MCF 10A (cell line): ENCODE measurements at regions not wholly inside any gene's neighbourhood (a gene's known extent, or its start where the extent isn't known, plus 50 kb on each side); places are given as distances from the start of the nearest gene placed in this dataset.

Source experiments
- BruUV-seq: library from RNA; stranded (reverse); fragments of 400-500 nt; replicated peaks from 2 replicates; lab custom pipeline; 2021; lab: Mats Ljungman, UMichigan
- CTCF ChIA-PET: fragments of 300-600 bp; sonication (Branson Sonifier 250); formaldehyde crosslinking; extraction: SDS; loops from one replicate; lab custom pipeline; 2021; ENCODE audit warnings: antibody characterized with exemption, inconsistent platforms; lab: Yijun Ruan, JAX
- POLR2A ChIA-PET: fragments of 300-600, 350-650 bp; sonication (Branson Sonifier 250); formaldehyde crosslinking; extraction: SDS; loops from one replicate; lab custom pipeline; 2020; ENCODE audit warnings: antibody characterized with exemption, inconsistent platforms; lab: Yijun Ruan, JAX
- DNase-seq: peaks from one replicate; pipeline ENCODE4 v3.0.0-alpha.2; 2018; ENCODE audit not compliant: unreplicated experiment
- H3K27ac Mint-ChIP-seq: one replicate; pipeline ENCODE4 v1.8.0; 2022; ENCODE audit warnings: mild to moderate bottlenecking, low read depth, mixed read lengths; ENCODE audit not compliant: unreplicated experiment
- H3K27me3 Mint-ChIP-seq: one replicate; pipeline ENCODE4 v1.8.0; 2022; ENCODE audit warnings: mixed read lengths; ENCODE audit not compliant: insufficient read depth, unreplicated experiment
- H3K36me3 Mint-ChIP-seq: one replicate; pipeline ENCODE4 v1.8.0; 2022; ENCODE audit warnings: mild to moderate bottlenecking, moderate library complexity, mixed read lengths; ENCODE audit not compliant: insufficient read depth, unreplicated experiment
- H3K4me1 Mint-ChIP-seq: one replicate; pipeline ENCODE4 v1.8.0; 2022; ENCODE audit warnings: mixed read lengths; ENCODE audit not compliant: insufficient read depth, unreplicated experiment
- H3K4me3 Mint-ChIP-seq: one replicate; pipeline ENCODE4 v1.8.0; 2022; ENCODE audit warnings: mild to moderate bottlenecking, moderate library complexity, mixed read lengths; ENCODE audit not compliant: unreplicated experiment
- H3K9me3 Mint-ChIP-seq: one replicate; pipeline ENCODE4 v1.8.0; 2022; ENCODE audit warnings: mixed read lengths; ENCODE audit not compliant: unreplicated experiment
- intact Hi-C: fragments of 100-400 bp; cut with micrococcal nuclease; formaldehyde crosslinking; loops from 2 replicates; pipeline ENCODE4 v1.14.1; 2022
- TF ChIP-seq, protein P1 (sequence below): fragments of 200-600 bp; IDR thresholded peaks from one replicate; pipeline ENCODE4 v1.8.0; 2022; ENCODE audit warnings: antibody characterized with exemption, mild to moderate bottlenecking; ENCODE audit not compliant: unreplicated experiment

DNA sequence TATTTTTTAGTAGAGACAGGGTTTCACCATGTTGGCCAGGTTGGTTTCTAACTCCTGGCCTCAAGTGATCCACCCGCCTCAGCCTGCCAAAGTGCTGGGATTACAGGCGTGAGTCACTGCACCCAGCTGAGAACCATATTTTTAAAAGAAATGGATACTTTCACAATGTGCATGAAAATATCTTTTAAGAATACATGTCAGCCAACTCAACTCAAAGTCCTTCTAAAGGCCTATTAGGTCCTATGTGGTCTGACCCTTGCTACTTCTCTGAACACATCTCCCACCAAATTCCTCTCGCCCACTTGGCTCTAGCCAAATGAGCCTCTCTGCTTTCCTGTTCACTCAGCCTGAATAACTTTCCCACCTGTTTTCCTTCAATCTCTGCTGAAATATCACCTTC is 119.6 kb downstream of the MTX2 start:
- H3K27ac Mint-ChIP-seq: no peak overlapping the region
- DNase-seq: peak; percentile 21
- TF ChIP-seq, protein P1, sequence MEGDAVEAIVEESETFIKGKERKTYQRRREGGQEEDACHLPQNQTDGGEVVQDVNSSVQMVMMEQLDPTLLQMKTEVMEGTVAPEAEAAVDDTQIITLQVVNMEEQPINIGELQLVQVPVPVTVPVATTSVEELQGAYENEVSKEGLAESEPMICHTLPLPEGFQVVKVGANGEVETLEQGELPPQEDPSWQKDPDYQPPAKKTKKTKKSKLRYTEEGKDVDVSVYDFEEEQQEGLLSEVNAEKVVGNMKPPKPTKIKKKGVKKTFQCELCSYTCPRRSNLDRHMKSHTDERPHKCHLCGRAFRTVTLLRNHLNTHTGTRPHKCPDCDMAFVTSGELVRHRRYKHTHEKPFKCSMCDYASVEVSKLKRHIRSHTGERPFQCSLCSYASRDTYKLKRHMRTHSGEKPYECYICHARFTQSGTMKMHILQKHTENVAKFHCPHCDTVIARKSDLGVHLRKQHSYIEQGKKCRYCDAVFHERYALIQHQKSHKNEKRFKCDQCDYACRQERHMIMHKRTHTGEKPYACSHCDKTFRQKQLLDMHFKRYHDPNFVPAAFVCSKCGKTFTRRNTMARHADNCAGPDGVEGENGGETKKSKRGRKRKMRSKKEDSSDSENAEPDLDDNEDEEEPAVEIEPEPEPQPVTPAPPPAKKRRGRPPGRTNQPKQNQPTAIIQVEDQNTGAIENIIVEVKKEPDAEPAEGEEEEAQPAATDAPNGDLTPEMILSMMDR: no peak
- H3K36me3 Mint-ChIP-seq: no peaks in the 10 kb centered on the region
- ChIA-PET CTCF (interaction anchor here (0.6 kb wide), 1 partner anchor 71 kb away, joined by 4 read pairs; no protein-coding TSS in a partner anchor), POLR2A (no interaction called here)
- BruUV-seq: no TSS peak
- no peaks in the 10 kb centered on the region for H3K9me3 Mint-ChIP-seq
- intact Hi-C loops: no loop called here
- no peaks in the 10 kb centered on the region for H3K27me3 Mint-ChIP-seq
- no peaks in the 10 kb centered on the region for H3K4me1 Mint-ChIP-seq
- H3K4me3 Mint-ChIP-seq: no peak overlapping the region

DNA sequence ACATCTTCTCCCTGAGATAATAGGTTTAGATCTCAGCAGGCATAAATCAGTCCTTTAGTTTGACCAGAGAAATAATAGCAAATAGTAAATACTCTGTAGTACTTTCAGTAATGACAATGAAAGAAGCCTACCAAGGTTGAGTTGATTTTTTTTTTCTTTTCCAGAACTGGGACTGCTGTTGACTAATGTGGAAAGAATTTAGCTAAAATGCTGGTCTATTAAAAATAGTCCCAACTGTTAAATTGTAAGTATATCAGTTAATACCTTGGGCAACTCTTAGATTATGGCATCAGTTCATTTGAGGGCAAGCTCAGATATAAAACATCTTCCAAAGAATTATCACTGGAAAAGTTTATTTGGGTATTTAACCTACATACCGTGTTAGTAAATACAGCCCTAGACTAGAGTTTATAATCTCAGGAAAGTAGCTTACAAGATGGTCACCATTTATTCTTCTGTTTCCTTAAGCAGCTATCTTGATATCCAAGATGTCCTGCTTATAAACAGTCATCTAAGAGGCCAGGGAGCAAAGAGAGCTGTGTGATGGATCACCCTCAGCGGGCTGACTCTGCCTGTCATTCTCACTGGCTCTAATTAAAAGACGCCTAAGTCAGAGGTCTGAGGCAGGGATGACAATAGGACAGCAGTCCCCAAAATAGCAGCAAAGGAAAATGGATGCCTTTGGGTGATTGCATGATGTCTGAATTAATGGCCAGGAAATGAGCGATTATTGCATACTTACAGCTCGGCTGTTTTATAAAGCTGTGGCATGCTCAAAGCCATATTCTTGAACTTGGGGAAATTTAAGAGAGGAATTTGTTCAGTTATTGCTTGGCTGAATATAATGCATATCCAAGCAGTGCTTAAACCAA is 121.3 kb downstream of the MTX2 start:
- Mint-ChIP-seq H3K4me3 (no peak overlapping the region), H3K27me3 (no peaks in the 10 kb centered on the region), H3K36me3 (no peaks in the 10 kb centered on the region), H3K27ac (no peak overlapping the region), H3K4me1 (no peaks in the 10 kb centered on the region), H3K9me3 (no peaks in the 10 kb centered on the region)
- POLR2A ChIA-PET: interaction anchor here (0.7 kb wide), 1 partner anchor 50 kb away, joined by 3 read pairs; no protein-coding TSS in a partner anchor
- TF ChIP-seq, protein P1: no peak
- intact Hi-C loops: no loop called here
- CTCF ChIA-PET: no interaction called here
- no peak for DNase-seq
- no TSS peak for BruUV-seq

DNA sequence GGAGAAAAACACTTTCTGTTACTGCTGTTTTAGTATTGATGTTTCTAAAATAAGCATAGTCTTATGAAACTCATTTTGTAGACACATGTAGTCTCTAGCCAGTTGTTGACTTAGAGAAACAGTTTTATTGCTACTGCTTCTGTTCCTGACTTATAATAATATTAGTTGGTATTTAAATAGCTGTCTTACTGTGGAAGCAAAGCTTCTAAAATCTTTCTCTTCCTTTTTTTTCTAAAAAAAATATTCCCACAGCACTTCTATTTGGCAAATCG is 121.8 kb downstream of the MTX2 start:
- no peak overlapping the region for H3K4me3 Mint-ChIP-seq
- ChIA-PET CTCF (no interaction called here), POLR2A (interaction anchor here (0.7 kb wide), 1 partner anchor 50 kb away, joined by 3 read pairs; no protein-coding TSS in a partner anchor)
- no peaks in the 10 kb centered on the region for H3K4me1 Mint-ChIP-seq
- intact Hi-C loops: no loop called here
- H3K27ac Mint-ChIP-seq: no peak overlapping the region
- TF ChIP-seq, protein P1: no peak
- H3K9me3 Mint-ChIP-seq: no peaks in the 10 kb centered on the region
- no peaks in the 10 kb centered on the region for H3K27me3 Mint-ChIP-seq
- H3K36me3 Mint-ChIP-seq: no peaks in the 10 kb centered on the region
- no TSS peak for BruUV-seq
- DNase-seq: no peak

GRCh38 chr2:176392249-176392648 is 123.0 kb downstream of the MTX2 start:
- no peaks in the 10 kb centered on the region for H3K9me3 Mint-ChIP-seq
- TF ChIP-seq, protein P1: no peak
- POLR2A ChIA-PET: no interaction called here
- intact Hi-C loops: no loop called here
- no peaks in the 10 kb centered on the region for H3K4me1 Mint-ChIP-seq
- CTCF ChIA-PET: no interaction called here
- no peak for DNase-seq
- no peak overlapping the region for H3K4me3 Mint-ChIP-seq
- no peaks in the 10 kb centered on the region for H3K27me3 Mint-ChIP-seq
- no TSS peak for BruUV-seq
- H3K27ac Mint-ChIP-seq: no peak overlapping the region
- H3K36me3 Mint-ChIP-seq: no peaks in the 10 kb centered on the region
